Prostate gland (tissue), 2 donors: ENCODE measurements at regions not wholly inside any gene's neighbourhood (a gene's known extent, or its start where the extent isn't known, plus 50 kb on each side); places are given as distances from the start of the nearest gene placed in this dataset.

ENCODE experiments used
- DNase-seq: peaks from one replicate; pipeline ENCODE4 v3.0.0-alpha.2; 2019; ENCODE audit warnings: low spot score
- H3K27ac ChIP-seq, 2 donors: fragments of 200-600 bp; sonication (generic); 2 replicates each; pipeline ENCODE4 v1.5.1; 2017 to 2019
- H3K27me3 ChIP-seq: fragments of 200-600 bp; sonication (generic); replicated peaks from 2 replicates; pipeline ENCODE4 v1.5.1; 2019; ENCODE audit not compliant: insufficient read depth
- H3K36me3 ChIP-seq, 2 donors: fragments of 200-600 bp; sonication (generic); 1 replicate in 1 of 2; 2 replicates in 1 of 2; pipeline versions ENCODE4 v1.5.1 to v1.8.1; 2017 to 2019
- H3K4me1 ChIP-seq: fragments of 200-600 bp; sonication (generic); replicated peaks from 2 replicates; pipeline ENCODE4 v1.5.1; 2019
- H3K4me3 ChIP-seq, 2 donors: fragments of 200-600 bp; sonication (generic); 2 replicates each; pipeline ENCODE4 v1.5.1; 2017 to 2019
- H3K9me3 ChIP-seq: fragments of 200-600 bp; sonication (generic); 2 replicates; pipeline ENCODE4 v1.5.1; 2017
- CTCF ChIP-seq, 4 experiments: fragments of 200-600 bp in 2 of 4; fragments of 450-650 bp in 2 of 4; sonication (generic) in 2 of 4; IDR thresholded peaks; 1 replicate in 3 of 4; 2 replicates in 1 of 4; pipeline ENCODE4 v1.5.1; 2016 to 2019; ENCODE audit warnings: antibody characterized with exemption in 4 of 4, mild to moderate bottlenecking in 2 of 4, moderate library complexity in 2 of 4
- POLR2A ChIP-seq: fragments of 450-650 bp; IDR thresholded peaks from one replicate; pipeline ENCODE4 v1.6.1; 2016; ENCODE audit warnings: antibody characterized with exemption, mild to moderate bottlenecking
- POLR2AphosphoS5 ChIP-seq: sonication (generic); formaldehyde crosslinking; IDR thresholded peaks from one replicate; pipeline ENCODE4 v1.6.1; 2017; ENCODE audit warnings: antibody characterized with exemption
- WGBS: methylation state at CpG from one replicate; pipeline ENCODE4 v1.1.5; 2018; 5-methylcytosine and 5-hydroxymethylcytosine counted together
- intact Hi-C: fragments of 100-400 bp; cut with DNase I; formaldehyde crosslinking; loops from one replicate; pipeline ENCODE4 v1.14.2; 2022

- 42% methylated on average over 2 of the region's 2 CpGs for WGBS
- Histone ChIP-seq H3K9me3 (no peaks in the 10 kb centered on the region), H3K4me1 (no peaks in the 10 kb centered on the region), H3K27me3 (no peaks in the 10 kb centered on the region), H3K27ac (no peak overlapping the region), H3K36me3 (no peaks in the 10 kb centered on the region), H3K4me3 (no peak overlapping the region)
- TF ChIP-seq POLR2AphosphoS5 (no peak), POLR2A (no peak), CTCF (IDR thresholded peaks at IDR 0.05) (no peak)
- no peak for DNase-seq
- intact Hi-C loops, result no loop called here
These were observed 308.9 kb downstream of the KCNA4 start for GRCh38 chr11:29707924-29708323.

- intact Hi-C loops, result no loop called here
- no peaks in the 10 kb centered on the region for H3K9me3 ChIP-seq
- no peaks in the 10 kb centered on the region for H3K4me1 ChIP-seq
- no peaks in the 10 kb centered on the region for H3K27me3 ChIP-seq
- no peak for DNase-seq
- 97% methylated on average over 1 of the region's 1 CpG for WGBS
- H3K36me3 ChIP-seq, result no peaks in the 10 kb centered on the region
- no peak overlapping the region for H3K27ac ChIP-seq
- TF ChIP-seq CTCF (IDR thresholded peaks at IDR 0.05) (no peak), POLR2AphosphoS5 (no peak), POLR2A (no peak)
- no peak overlapping the region for H3K4me3 ChIP-seq
These were observed 331.5 kb downstream of the KCNA4 start for GRCh38 chr11:29685361-29685760.

GRCh38 chr11:29682856-29683255 is 334.0 kb downstream of the KCNA4 start:
- Histone ChIP-seq H3K27ac (no peak overlapping the region), H3K27me3 (no peaks in the 10 kb centered on the region), H3K9me3 (no peaks in the 10 kb centered on the region), H3K4me3 (no peak overlapping the region), H3K36me3 (no peaks in the 10 kb centered on the region), H3K4me1 (no peaks in the 10 kb centered on the region)
- DNase-seq, result no peak
- intact Hi-C loops, result no loop called here
- 63% methylated on average over 2 of the region's 2 CpGs for WGBS
- TF ChIP-seq POLR2AphosphoS5, result no peak
- no peak for TF ChIP-seq POLR2A
- TF ChIP-seq CTCF (IDR thresholded peaks at IDR 0.05), result no peak

GRCh38 chr11:29679996-29680395 is 336.8 kb downstream of the KCNA4 start:
- H3K9me3 ChIP-seq, result no peaks in the 10 kb centered on the region
- no peaks in the 10 kb centered on the region for H3K27me3 ChIP-seq
- H3K4me1 ChIP-seq, result no peaks in the 10 kb centered on the region
- intact Hi-C loops, result no loop called here
- WGBS, result 80% methylated on average over 3 of the region's 3 CpGs
- no peaks in the 10 kb centered on the region for H3K36me3 ChIP-seq
- H3K4me3 ChIP-seq, result no peak overlapping the region
- TF ChIP-seq CTCF (IDR thresholded peaks at IDR 0.05), result no peak
- DNase-seq, result no peak
- no peak overlapping the region for H3K27ac ChIP-seq

- Histone ChIP-seq H3K36me3 (no peaks in the 10 kb centered on the region), H3K27me3 (no peaks in the 10 kb centered on the region), H3K4me1 (no peaks in the 10 kb centered on the region), H3K4me3 (no peak overlapping the region), H3K27ac (no peak overlapping the region), H3K9me3 (no peaks in the 10 kb centered on the region)
- TF ChIP-seq POLR2AphosphoS5, result no peak
- no peak for DNase-seq
- intact Hi-C loops, result no loop called here
These were observed 339.8 kb downstream of the KCNA4 start for GRCh38 chr11:29676993-29677392.
